HG02623 (cell line): ENCODE measurements at regions not wholly inside any gene's neighbourhood (a gene's known extent, or its start where the extent isn't known, plus 50 kb on each side); places are given as distances from the start of the nearest gene placed in this dataset.
A peak's percentile ranks its signal among the peaks of the same experiment; 100 is the strongest.
"Not testable (repeated sequence)": the region's sequence is repeated elsewhere in the genome, so short reads cannot be mapped to it uniquely, and the experiment has no call there.

Experiments used
- ATAC-seq: cut with Tn5 transposase; IDR thresholded peaks from one replicate; pipeline ENCODE4 v1.9.1; 2021; ENCODE audit warnings: moderate library complexity; ENCODE audit not compliant: unreplicated experiment

GRCh38 chrX:7542587-7543380, 300.2 kb upstream of the VCX start:
- ATAC-seq = no peak

GRCh38 chrX:7522860-7523259, 320.1 kb upstream of the VCX start:
- no peak for ATAC-seq

DNA sequence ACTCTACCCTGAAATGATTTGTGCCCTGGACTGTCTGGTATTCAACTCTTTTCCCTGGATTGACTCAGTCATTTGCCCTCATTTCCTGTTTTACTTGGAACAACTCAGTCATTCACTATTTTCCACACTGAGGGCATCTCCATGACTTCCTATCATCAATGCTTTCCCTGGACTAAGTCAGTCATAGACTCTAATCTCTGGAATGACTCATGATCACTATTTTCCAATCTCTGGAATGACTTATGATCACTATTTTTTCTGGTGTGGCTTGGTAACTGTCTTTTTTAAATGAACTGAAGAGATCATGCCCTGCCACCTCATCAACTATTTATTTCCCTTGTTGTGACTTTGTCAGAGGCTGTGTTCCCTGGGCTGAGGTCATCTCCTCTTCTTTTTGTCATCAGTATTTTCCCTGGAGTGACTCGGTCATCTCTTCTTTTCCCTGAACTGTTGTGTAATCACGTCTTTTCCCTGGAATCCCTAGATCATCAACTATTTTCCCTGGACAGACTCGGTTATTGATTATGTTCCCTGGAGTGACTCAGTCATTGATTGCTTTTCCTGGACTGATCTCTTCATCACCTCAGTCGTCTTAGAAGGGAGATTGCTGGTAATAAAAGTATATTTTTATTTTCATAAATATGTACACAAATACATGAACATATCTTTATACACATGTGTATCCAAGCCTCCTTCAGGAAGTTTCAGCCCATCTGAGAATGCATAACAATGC, 327.1 kb upstream of the VCX start:
- no peak for ATAC-seq

GRCh38 chrX:7514871-7515599, 327.9 kb upstream of the VCX start:
- no peak for ATAC-seq

DNA sequence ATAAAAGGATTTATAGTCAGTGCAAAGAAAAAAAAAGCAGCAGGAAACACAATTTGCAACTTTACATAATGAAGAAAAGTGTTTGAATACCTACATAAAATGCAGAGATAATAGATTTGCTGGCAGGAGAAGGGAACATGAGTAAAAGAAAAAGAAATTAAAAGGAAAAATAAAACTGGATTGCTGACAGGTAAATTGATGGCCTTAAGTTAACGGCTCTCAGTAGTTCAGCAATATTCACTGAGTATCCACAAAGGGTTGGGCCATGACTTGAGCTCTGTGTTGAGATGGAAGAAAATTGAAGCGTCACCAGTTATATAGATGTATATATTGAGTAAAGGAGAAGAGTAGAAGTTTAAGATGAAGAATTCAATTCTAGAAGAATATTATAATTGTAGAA, 330.1 kb upstream of the VCX start:
- no peak for ATAC-seq

DNA sequence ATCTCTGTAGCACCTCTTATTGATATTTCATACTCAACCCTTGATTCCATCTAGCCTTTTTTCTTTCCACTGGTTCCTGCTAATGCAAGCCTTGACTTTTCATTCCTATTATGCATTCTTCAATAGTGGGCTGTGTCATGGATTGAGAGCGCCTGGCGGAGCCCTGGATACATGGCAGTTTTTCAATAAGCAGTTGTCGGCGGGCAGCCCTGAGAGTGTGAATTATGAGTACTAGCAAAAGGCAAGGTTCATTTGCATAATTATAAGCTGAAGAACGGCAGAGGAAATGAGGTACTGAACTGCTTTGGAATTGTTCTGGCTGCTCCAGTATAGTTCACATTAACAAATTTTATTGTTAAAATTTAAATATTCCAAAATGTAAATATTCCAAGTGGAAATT, 339.7 kb upstream of the VCX start:
- no peak for ATAC-seq

DNA sequence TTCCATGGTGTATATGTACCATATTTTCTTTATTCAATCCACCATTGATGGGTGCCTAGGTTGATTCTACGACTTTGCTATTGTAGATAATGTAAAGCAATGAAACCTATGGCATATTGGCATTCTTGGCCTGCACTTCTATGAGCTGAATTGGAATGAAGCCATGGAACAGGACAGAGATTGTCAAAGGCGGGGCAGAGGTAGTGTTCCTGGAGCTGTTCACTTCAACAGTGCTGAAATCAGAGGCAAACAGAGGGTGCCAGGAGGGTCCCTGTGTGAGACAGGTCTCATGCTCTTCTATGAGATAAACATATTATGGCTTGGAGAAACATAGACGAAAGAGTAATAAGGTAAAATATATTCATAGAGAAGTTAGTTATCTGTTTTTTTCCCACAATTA, 342.6 kb upstream of the VCX start:
- no peak for ATAC-seq

DNA sequence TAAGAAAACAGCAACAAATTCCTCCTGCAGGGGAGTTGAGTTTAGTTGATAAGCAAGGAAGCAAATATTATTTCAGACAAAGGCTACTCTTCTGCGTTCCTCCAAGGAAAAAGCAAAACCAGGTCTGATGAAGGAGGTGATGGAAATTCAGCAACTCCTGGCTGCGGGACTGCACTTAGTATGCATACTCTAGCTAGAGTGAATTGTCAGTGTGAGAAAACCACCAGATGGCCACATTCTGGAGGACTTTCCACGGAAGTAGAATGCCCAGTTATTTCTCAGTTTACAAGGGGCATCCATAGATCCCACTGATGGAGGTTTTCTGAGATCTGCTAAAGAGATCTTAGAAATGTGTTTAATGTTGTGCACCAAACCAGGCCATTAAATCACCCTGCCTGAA, 338.6 kb upstream of the PUDP start:
- ATAC-seq = no peak

- no peak for ATAC-seq
Measured at GRCh38 chrX:7485061-7485460, 337.1 kb upstream of the PUDP start.

- no peak for ATAC-seq
Measured at GRCh38 chrX:7480721-7481120, 332.8 kb upstream of the PUDP start.

DNA sequence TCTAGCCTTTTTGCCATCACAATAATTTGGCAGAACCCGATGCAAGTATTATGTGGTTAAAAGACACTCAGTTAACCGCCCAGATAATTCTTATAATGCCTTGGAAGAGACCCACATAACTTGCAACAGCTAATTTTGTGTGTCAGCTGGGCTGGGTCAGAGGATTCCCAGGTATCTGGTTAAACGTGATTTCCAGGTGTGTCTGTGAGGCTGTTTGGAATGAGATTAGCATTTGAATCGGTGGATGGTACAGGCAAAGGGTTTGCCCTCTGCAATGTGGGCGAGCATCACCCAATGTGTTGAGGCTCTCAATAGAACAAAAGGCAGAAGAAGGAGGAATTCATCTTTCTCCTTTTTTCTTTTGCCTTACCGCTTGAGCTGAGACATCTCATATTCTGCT, 314.2 kb upstream of the PUDP start:
- ATAC-seq = no peak

GRCh38 chrX:7461051-7461450, 313.1 kb upstream of the PUDP start:
- ATAC-seq = not testable (repeated sequence)

GRCh38 chrX:7447801-7448499, 300.0 kb upstream of the PUDP start:
- no peak for ATAC-seq

GRCh38 chrX:7446815-7447214, 298.9 kb upstream of the PUDP start:
- ATAC-seq = no peak

DNA sequence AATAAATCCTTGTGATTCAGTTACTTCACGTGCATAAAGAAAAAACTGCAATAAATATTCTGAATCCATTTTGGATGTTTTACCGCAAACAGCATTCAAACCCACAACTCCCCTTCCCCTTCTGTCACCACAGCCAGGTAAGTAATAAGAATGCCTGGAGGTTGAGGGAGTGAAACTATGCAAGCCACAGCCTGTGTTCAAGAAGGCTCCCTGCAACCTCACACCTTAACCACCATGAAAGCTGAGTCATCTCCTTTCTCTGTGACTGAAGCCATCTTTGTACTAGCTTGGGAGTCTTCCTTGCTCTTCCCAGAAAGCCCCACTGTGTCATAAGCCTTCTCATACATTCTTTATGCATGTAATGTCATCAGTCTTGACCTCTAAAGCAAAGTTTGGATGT, 297.0 kb upstream of the PUDP start:
- peak; percentile 81 for ATAC-seq

- ATAC-seq = no peak
Measured at GRCh38 chrX:7441586-7441985, 293.6 kb upstream of the PUDP start.

DNA sequence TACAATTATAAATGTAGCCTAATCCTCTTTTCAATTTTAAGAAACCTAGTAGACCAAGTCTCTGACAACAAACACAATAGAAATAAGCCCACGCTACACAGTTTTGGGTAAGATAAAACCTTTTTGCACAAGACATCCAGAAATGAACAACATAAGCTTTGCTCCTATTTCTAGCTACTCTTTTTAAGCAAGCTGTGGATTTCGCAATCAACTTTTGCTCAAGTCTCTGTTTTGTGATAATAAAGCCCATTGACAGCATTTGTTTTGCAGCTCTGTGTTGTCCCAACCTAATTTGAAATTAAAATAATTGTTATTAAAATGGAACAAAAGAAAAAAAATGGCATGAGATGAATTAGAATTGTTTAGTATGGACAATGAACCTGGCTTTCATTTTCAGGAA, 287.9 kb upstream of the PUDP start:
- no peak for ATAC-seq

- no peak for ATAC-seq
Measured at GRCh38 chrX:7432901-7433300, 284.9 kb upstream of the PUDP start.

- ATAC-seq = no peak
Measured at GRCh38 chrX:7420717-7421116, 272.8 kb upstream of the PUDP start.

DNA sequence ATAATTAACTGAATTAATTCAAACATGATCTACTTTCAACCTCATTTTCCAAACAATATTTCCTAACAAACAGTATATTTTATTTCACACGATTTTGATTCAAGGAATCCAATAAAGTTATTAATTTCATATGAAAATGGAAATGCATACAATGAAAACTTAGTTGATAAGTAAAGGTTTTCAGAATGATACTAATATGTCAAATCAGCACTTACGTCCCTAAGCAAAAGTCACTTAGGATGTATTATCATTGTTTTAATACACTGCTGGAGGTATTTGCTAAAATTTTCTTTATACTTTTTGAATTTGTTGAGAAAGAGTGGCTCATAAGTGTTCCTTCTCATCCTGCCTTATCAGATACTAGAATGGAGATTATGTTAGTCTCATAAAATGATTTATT, 266.8 kb upstream of the PUDP start:
- no peak for ATAC-seq

GRCh38 chrX:7412840-7413239, 264.9 kb upstream of the PUDP start:
- no peak for ATAC-seq
